ENCODE measurements at regions not wholly inside any gene's neighbourhood (a gene's known extent, or its start where the extent isn't known, plus 50 kb on each side); places are given as distances from the start of the nearest gene placed in this dataset.

- H3K4me3 ChIP-seq, result no peak overlapping the region
- in situ Hi-C loops (cut with MboI; ENCODE audit: low sequenced_read_pairs), result no loop called here
- DNase-seq (ENCODE audit: low spot score in 2 of 2), result no peak
- peaks cover 12% of the 10 kb centered on the region for H3K4me1 ChIP-seq
- H3K27me3 ChIP-seq (ENCODE audit: low read depth), result no peaks in the 10 kb centered on the region
- no peaks in the 10 kb centered on the region for H3K36me3 ChIP-seq (replicated peaks)
- peaks cover 3% of the 10 kb centered on the region; the same call in 1 of the 2 replicates for H3K9me3 ChIP-seq
Measured at GRCh38 chr4:151994429-151994828, 233.6 kb upstream of the GATB start.

GRCh38 chr4:151993521-151993920, 232.7 kb upstream of the GATB start:
- Histone ChIP-seq H3K27me3 (ENCODE audit: low read depth) (no peaks in the 10 kb centered on the region), H3K4me1 (peaks cover 12% of the 10 kb centered on the region), H3K9me3 (peaks cover 3% of the 10 kb centered on the region; the same call in 1 of the 2 replicates), H3K36me3 (replicated peaks) (no peaks in the 10 kb centered on the region), H3K4me3 (no peak overlapping the region)
- DNase-seq (ENCODE audit: low spot score in 2 of 2), result no peak
- in situ Hi-C loops (cut with MboI; ENCODE audit: low sequenced_read_pairs), result no loop called here

- in situ Hi-C loops (cut with MboI; ENCODE audit: low sequenced_read_pairs), result no loop called here
- peak in 1 of 2 experiments; percentile 20 for DNase-seq (ENCODE audit: low spot score in 2 of 2)
- Histone ChIP-seq H3K4me1 (peaks cover 12% of the 10 kb centered on the region), H3K9me3 (peaks cover 3% of the 10 kb centered on the region; the same call in 1 of the 2 replicates), H3K36me3 (replicated peaks) (no peaks in the 10 kb centered on the region), H3K4me3 (no peak overlapping the region), H3K27me3 (ENCODE audit: low read depth) (no peaks in the 10 kb centered on the region)
Measured at GRCh38 chr4:151992332-151993154, 231.7 kb upstream of the GATB start.

GRCh38 chr4:151991884-151992167, 231.0 kb upstream of the GATB start:
- Histone ChIP-seq H3K4me1 (peaks cover 12% of the 10 kb centered on the region), H3K36me3 (replicated peaks) (no peaks in the 10 kb centered on the region), H3K4me3 (no peak overlapping the region), H3K27me3 (ENCODE audit: low read depth) (no peaks in the 10 kb centered on the region), H3K9me3 (peaks cover 3% of the 10 kb centered on the region; the same call in 1 of the 2 replicates)
- in situ Hi-C loops (cut with MboI; ENCODE audit: low sequenced_read_pairs), result no loop called here
- DNase-seq (ENCODE audit: low spot score in 2 of 2), result peak in 1 of 2 experiments; percentile 29

GRCh38 chr4:151991001-151991883, 230.4 kb upstream of the GATB start:
- Histone ChIP-seq H3K36me3 (replicated peaks) (no peaks in the 10 kb centered on the region), H3K9me3 (peaks cover 3% of the 10 kb centered on the region; the same call in 1 of the 2 replicates), H3K27me3 (ENCODE audit: low read depth) (no peaks in the 10 kb centered on the region), H3K4me1 (peaks cover 12% of the 10 kb centered on the region), H3K4me3 (no peak overlapping the region)
- DNase-seq (ENCODE audit: low spot score in 2 of 2), result no peak
- in situ Hi-C loops (cut with MboI; ENCODE audit: low sequenced_read_pairs), result no loop called here

- DNase-seq (ENCODE audit: low spot score in 2 of 2), result no peak
- Histone ChIP-seq H3K9me3 (no peaks in the 10 kb centered on the region), H3K27me3 (ENCODE audit: low read depth) (no peaks in the 10 kb centered on the region), H3K4me1 (peaks cover 12% of the 10 kb centered on the region), H3K4me3 (no peak overlapping the region), H3K36me3 (replicated peaks) (no peaks in the 10 kb centered on the region)
- in situ Hi-C loops (cut with MboI; ENCODE audit: low sequenced_read_pairs), result no loop called here
Measured at GRCh38 chr4:151990201-151990600, 229.4 kb upstream of the GATB start.

DNA sequence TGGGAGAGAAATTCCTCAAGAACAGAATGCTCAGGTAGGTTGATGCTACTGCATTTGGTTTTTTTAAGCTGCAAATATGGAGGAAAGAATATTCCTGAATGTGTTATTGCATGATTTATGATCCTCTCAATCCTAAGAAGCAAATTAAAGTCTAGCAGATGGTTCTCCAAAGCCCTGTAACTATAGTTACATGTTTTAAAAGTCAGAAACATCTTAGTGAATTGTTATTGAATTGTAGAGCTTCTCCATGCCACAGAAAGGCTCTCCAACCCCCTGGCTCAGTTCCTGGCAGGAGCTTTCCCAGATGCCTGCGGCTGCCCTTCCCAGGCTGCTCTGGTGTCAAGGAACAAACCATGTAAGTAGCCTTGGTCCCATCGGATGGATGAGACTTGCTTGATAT, 227.8 kb upstream of the GATB start:
- no peak for DNase-seq (ENCODE audit: low spot score in 2 of 2)
- in situ Hi-C loops (cut with MboI; ENCODE audit: low sequenced_read_pairs), result no loop called here
- H3K4me3 ChIP-seq, result no peak overlapping the region
- H3K4me1 ChIP-seq, result peaks cover 12% of the 10 kb centered on the region
- no peaks in the 10 kb centered on the region for H3K9me3 ChIP-seq
- no peaks in the 10 kb centered on the region for H3K36me3 ChIP-seq (replicated peaks)
- no peaks in the 10 kb centered on the region for H3K27me3 ChIP-seq (ENCODE audit: low read depth)

DNA sequence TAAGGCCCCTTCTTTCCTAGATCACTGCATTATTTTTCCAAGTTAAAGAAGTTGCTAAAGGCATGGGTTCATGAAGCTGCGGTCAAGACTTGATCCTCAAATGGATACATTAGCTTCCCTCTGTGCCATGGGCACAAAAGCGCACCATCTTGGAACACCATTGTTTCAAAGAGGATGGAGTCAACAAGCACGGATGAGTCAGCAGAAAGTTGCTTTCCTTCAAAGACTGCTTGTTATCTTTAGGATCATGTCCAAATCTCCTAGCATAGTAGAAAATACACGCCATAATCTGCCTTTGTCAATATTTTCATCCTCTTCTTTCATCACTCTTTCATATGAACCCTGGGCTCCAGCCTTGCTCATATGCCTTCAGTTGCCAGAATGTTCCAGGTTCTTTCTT, 226.8 kb upstream of the GATB start:
- Histone ChIP-seq H3K27me3 (ENCODE audit: low read depth) (no peaks in the 10 kb centered on the region), H3K36me3 (replicated peaks) (no peaks in the 10 kb centered on the region), H3K9me3 (no peaks in the 10 kb centered on the region), H3K4me3 (no peak overlapping the region), H3K4me1 (peaks cover 8% of the 10 kb centered on the region)
- in situ Hi-C loops (cut with MboI; ENCODE audit: low sequenced_read_pairs), result no loop called here
- DNase-seq (ENCODE audit: low spot score in 2 of 2), result no peak

DNA sequence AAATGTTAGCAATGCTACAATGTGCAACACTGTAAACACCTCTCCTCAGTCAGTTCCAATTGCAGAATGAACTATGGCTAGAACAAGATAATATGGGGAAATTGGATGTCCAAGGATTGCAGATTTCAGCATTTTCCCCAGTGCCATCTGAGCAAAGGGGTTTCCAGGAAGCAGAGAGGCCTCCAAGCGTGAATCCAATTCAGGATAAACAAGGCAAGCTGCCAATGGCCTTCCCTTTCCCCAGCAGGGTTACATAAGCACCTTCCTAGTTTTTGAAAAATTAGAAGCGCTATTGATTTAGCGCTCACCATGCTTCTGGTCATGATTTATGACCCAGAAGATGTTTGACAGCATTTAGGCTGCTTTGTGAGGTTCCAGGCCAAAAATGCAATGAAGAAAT, 223.0 kb upstream of the GATB start:
- Histone ChIP-seq H3K36me3 (replicated peaks) (no peaks in the 10 kb centered on the region), H3K4me1 (no peaks in the 10 kb centered on the region), H3K4me3 (no peak overlapping the region), H3K27me3 (ENCODE audit: low read depth) (no peaks in the 10 kb centered on the region), H3K9me3 (no peaks in the 10 kb centered on the region)
- in situ Hi-C loops (cut with MboI; ENCODE audit: low sequenced_read_pairs), result no loop called here
- DNase-seq (ENCODE audit: low spot score in 2 of 2), result no peak

DNA sequence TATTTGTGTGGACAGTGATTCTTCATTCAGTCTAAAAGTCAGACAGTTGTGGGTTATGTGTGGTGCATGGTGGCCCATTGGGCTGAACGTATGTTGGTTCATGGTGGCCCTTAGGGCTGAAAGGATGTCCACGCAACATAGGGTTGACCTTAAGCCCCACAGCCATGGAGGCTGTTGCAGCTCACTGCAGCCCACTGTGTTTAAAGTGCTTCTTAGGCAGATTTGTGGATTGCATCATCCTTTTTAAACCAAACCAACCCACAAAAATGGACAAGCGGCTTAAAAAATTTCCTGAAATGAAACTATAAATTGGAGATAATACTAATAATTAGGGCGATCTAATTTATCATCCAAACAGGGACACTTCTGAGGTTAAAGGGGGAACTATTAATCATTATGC, 219.0 kb upstream of the GATB start:
- Histone ChIP-seq H3K9me3 (peaks cover 7% of the 10 kb centered on the region; the same call in 1 of the 2 replicates), H3K4me3 (no peak overlapping the region), H3K36me3 (replicated peaks) (no peaks in the 10 kb centered on the region), H3K27me3 (ENCODE audit: low read depth) (no peaks in the 10 kb centered on the region), H3K4me1 (no peaks in the 10 kb centered on the region)
- DNase-seq (ENCODE audit: low spot score in 2 of 2), result no peak
- in situ Hi-C loops (cut with MboI; ENCODE audit: low sequenced_read_pairs), result no loop called here

GRCh38 chr4:151968643-151969042, 207.8 kb upstream of the GATB start:
- peaks cover 6% of the 10 kb centered on the region; the same call in 1 of the 2 replicates for H3K4me1 ChIP-seq
- H3K4me3 ChIP-seq, result no peak overlapping the region
- in situ Hi-C loops (cut with MboI; ENCODE audit: low sequenced_read_pairs), result no loop called here
- DNase-seq (ENCODE audit: low spot score in 2 of 2), result no peak
- no peaks in the 10 kb centered on the region for H3K36me3 ChIP-seq (replicated peaks)
- no peaks in the 10 kb centered on the region for H3K9me3 ChIP-seq
- H3K27me3 ChIP-seq (ENCODE audit: low read depth), result no peaks in the 10 kb centered on the region

DNA sequence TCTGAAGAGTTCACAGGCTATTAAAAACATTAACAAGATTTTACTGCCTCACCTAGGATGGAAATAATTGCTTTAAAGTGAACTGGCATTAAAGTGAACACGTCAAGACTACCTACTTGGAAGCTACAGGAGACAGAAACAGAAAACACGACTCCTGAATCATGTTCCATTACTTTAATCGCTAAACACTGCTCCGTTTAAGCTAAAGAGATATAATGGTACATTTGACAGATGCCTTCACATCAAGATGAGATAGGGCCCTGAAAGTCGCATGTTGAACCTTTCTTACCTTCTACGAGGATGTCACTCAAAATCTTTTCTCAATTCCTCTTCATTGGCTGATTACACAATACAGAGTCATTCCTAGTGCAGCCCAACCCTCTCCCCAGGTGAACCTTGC, 206.3 kb upstream of the GATB start:
- H3K4me3 ChIP-seq, result no peak overlapping the region
- no peak for DNase-seq (ENCODE audit: low spot score in 2 of 2)
- H3K36me3 ChIP-seq (replicated peaks), result no peaks in the 10 kb centered on the region
- H3K4me1 ChIP-seq, result peaks cover 6% of the 10 kb centered on the region; the same call in 1 of the 2 replicates
- in situ Hi-C loops (cut with MboI; ENCODE audit: low sequenced_read_pairs), result no loop called here
- H3K9me3 ChIP-seq, result no peaks in the 10 kb centered on the region
- no peaks in the 10 kb centered on the region for H3K27me3 ChIP-seq (ENCODE audit: low read depth)

- Histone ChIP-seq H3K4me3 (no peak overlapping the region), H3K4me1 (peaks cover 3% of the 10 kb centered on the region; the same call in 1 of the 2 replicates), H3K27me3 (ENCODE audit: low read depth) (no peaks in the 10 kb centered on the region), H3K9me3 (no peaks in the 10 kb centered on the region), H3K36me3 (replicated peaks) (no peaks in the 10 kb centered on the region)
- in situ Hi-C loops (cut with MboI; ENCODE audit: low sequenced_read_pairs), result no loop called here
- no peak for DNase-seq (ENCODE audit: low spot score in 2 of 2)
Measured at GRCh38 chr4:151962138-151962823, 201.5 kb upstream of the GATB start.
